GM20000 (cell line): ENCODE measurements at regions not wholly inside any gene's neighbourhood (a gene's known extent, or its start where the extent isn't known, plus 50 kb on each side); places are given as distances from the start of the nearest gene placed in this dataset.

Experiments used
- DNase-seq: peaks from one replicate; pipeline ENCODE4 v3.0.0; 2012; ENCODE audit warnings: low spot score
- CTCF ChIP-seq: IDR thresholded peaks from 2 replicates; pipeline ENCODE4 v1.5.1; 2012; ENCODE audit warnings: mild to moderate bottlenecking, control low read depth; ENCODE audit errors: extremely low read depth, missing control alignments

- no peak for TF ChIP-seq CTCF
- no peak for DNase-seq
Observed at GRCh38 chr6:154650351-154650750, 82.9 kb upstream of the SCAF8 start.

- no peak for DNase-seq
- TF ChIP-seq CTCF = no peak
Observed at GRCh38 chr6:154651656-154652055, 81.6 kb upstream of the SCAF8 start.

GRCh38 chr6:154653385-154653784, 79.8 kb upstream of the SCAF8 start:
- no peak for TF ChIP-seq CTCF
- DNase-seq = no peak

GRCh38 chr6:154653853-154654252, 79.4 kb upstream of the SCAF8 start:
- DNase-seq = no peak
- TF ChIP-seq CTCF = no peak

GRCh38 chr6:154656660-154657059, 76.6 kb upstream of the SCAF8 start:
- no peak for DNase-seq
- no peak for TF ChIP-seq CTCF

GRCh38 chr6:154661768-154662167, 71.4 kb upstream of the SCAF8 start:
- no peak for TF ChIP-seq CTCF
- DNase-seq = no peak

- TF ChIP-seq CTCF = no peak
- DNase-seq = no peak
Observed at GRCh38 chr6:154664287-154664686, 68.9 kb upstream of the SCAF8 start.
